GM23338 (cell line): ENCODE measurements at regions not wholly inside any gene's neighbourhood (a gene's known extent, or its start where the extent isn't known, plus 50 kb on each side); places are given as distances from the start of the nearest gene placed in this dataset.

ENCODE experiments used
- ATAC-seq: fragments of 200-7000 bp; cut with Tn5 transposase; 3 replicates; pipeline ENCODE4 v1.9.1; 2020
- DNase-seq: peaks from one replicate; pipeline ENCODE4 v3.0.0-alpha.2; 2015; ENCODE audit warnings: low spot score
- H2AFZ ChIP-seq: fragments of 200-600 bp; sonication (generic); 2 replicates; pipeline ENCODE4 v1.8.0; 2016; ENCODE audit warnings: antibody characterized with exemption, mild to moderate bottlenecking, moderate library complexity
- H3F3A ChIP-seq: fragments of 200-600 bp; sonication (generic); replicated peaks from 2 replicates; pipeline ENCODE4 v1.8.0; 2017; ENCODE audit warnings: antibody characterized with exemption, mixed run types, low read depth
- H3K27ac ChIP-seq: fragments of 200-600 bp; sonication (generic); 2 replicates; pipeline ENCODE4 v1.6.1; 2016; ENCODE audit warnings: low read depth
- H3K27me3 ChIP-seq: fragments of 200-600 bp; sonication (generic); 2 replicates; pipeline ENCODE4 v1.8.0; 2016; ENCODE audit warnings: mild to moderate bottlenecking, mixed run types, moderate library complexity; ENCODE audit not compliant: insufficient read depth
- H3K36me3 ChIP-seq: fragments of 200-600 bp; sonication (generic); 2 replicates; pipeline ENCODE4 v1.8.0; 2016; ENCODE audit warnings: mild to moderate bottlenecking; ENCODE audit not compliant: insufficient read depth
- H3K4me1 ChIP-seq: fragments of 200-600 bp; sonication (generic); 2 replicates; pipeline ENCODE4 v1.8.0; 2016; ENCODE audit warnings: mild to moderate bottlenecking, moderate library complexity; ENCODE audit not compliant: insufficient read depth
- H3K4me2 ChIP-seq: fragments of 200-600 bp; sonication (generic); 2 replicates; pipeline ENCODE4 v1.7.1; 2017; ENCODE audit warnings: mixed run types
- H3K4me3 ChIP-seq: fragments of 200-600 bp; sonication (generic); 2 replicates; pipeline ENCODE4 v1.6.1; 2016; ENCODE audit warnings: mixed run types
- H3K79me2 ChIP-seq: fragments of 200-600 bp; sonication (generic); replicated peaks from 2 replicates; pipeline ENCODE4 v1.8.0; 2017; ENCODE audit warnings: mild to moderate bottlenecking; ENCODE audit not compliant: insufficient read depth
- H3K9me2 ChIP-seq: fragments of 200-600 bp; sonication (generic); 2 replicates; pipeline ENCODE4 v1.8.0; 2017; ENCODE audit not compliant: insufficient read depth
- H4K20me1 ChIP-seq: fragments of 200-600 bp; sonication (generic); replicated peaks from 2 replicates; pipeline ENCODE4 v1.8.0; 2017; ENCODE audit warnings: mild to moderate bottlenecking; ENCODE audit not compliant: insufficient read depth
- H3K27ac Mint-ChIP-seq: 2 replicates; pipeline ENCODE4 v1.8.0; 2020; ENCODE audit warnings: inconsistent platforms, mild to moderate bottlenecking, moderate library complexity, mixed read lengths
- H3K27me3 Mint-ChIP-seq: 3 replicates; pipeline ENCODE4 v1.8.0; 2022; ENCODE audit warnings: low read depth, mild to moderate bottlenecking, moderate library complexity, mixed read lengths, inconsistent platforms; ENCODE audit not compliant: insufficient read depth, poor library complexity
- H3K36me3 Mint-ChIP-seq: 3 replicates; pipeline ENCODE4 v1.8.0; 2021; ENCODE audit warnings: low read depth, mild to moderate bottlenecking, inconsistent platforms, moderate library complexity, mixed read lengths
- H3K4me1 Mint-ChIP-seq: 3 replicates; pipeline ENCODE4 v1.8.0; 2020; ENCODE audit warnings: mild to moderate bottlenecking, inconsistent platforms, mixed read lengths
- H3K4me3 Mint-ChIP-seq: 3 replicates; pipeline ENCODE4 v1.8.0; 2021; ENCODE audit warnings: moderate library complexity, mild to moderate bottlenecking, inconsistent platforms, mixed read lengths
- H3K9me3 Mint-ChIP-seq: 3 replicates; pipeline ENCODE4 v1.8.0; 2020; ENCODE audit warnings: moderate library complexity, mild to moderate bottlenecking, inconsistent platforms, mixed read lengths
- CREB1 ChIP-seq: fragments of 250-450 bp; sonication (Bioruptor Pico); IDR thresholded peaks from 2 replicates; pipeline ENCODE4 v1.5.0; 2020; ENCODE audit warnings: low read depth, mild to moderate bottlenecking, moderate library complexity
- EZH2 ChIP-seq: fragments of 200-600 bp; sonication (generic); IDR thresholded peaks from one replicate; pipeline ENCODE4 v1.8.0; 2017; ENCODE audit warnings: antibody characterized with exemption, mild to moderate bottlenecking, low read depth; ENCODE audit not compliant: unreplicated experiment
- JUNB ChIP-seq: IDR thresholded peaks from one replicate; pipeline ENCODE4 v1.6.1; 2016; ENCODE audit warnings: antibody characterized with exemption; ENCODE audit not compliant: unreplicated experiment
- NANOG ChIP-seq: IDR thresholded peaks from 2 replicates; pipeline ENCODE4 v1.6.1; 2016; ENCODE audit warnings: antibody characterized with exemption, borderline replicate concordance
- POLR2AphosphoS5 ChIP-seq: IDR thresholded peaks from 2 replicates; pipeline ENCODE4 v1.6.1; 2016; ENCODE audit warnings: antibody characterized with exemption, low read depth
- ZNF114 ChIP-seq: fragments of 250-450 bp; sonication (Bioruptor Pico); IDR thresholded peaks from 2 replicates; pipeline ENCODE4 v1.5.0; 2020; ENCODE audit warnings: mild to moderate bottlenecking, moderate library complexity
- ZNF331 ChIP-seq: fragments of 250-450 bp; sonication (Bioruptor Pico); IDR thresholded peaks from 2 replicates; pipeline ENCODE4 v1.5.0; 2020; ENCODE audit warnings: low read depth, mild to moderate bottlenecking, moderate library complexity
- TF ChIP-seq, protein P1 (sequence below): fragments of 250-450 bp; sonication (Bioruptor Pico); IDR thresholded peaks from 2 replicates; pipeline ENCODE4 v1.5.0; 2020; ENCODE audit warnings: mild to moderate bottlenecking, moderate library complexity
- TF ChIP-seq, protein P2 (sequence below), 2 experiments: fragments of 200-600 bp in 1 of 2; sonication (generic) in 1 of 2; conservative IDR thresholded peaks; 2 replicates each; pipeline versions ENCODE4 v1.5.1 to v1.6.1; 2016 to 2017; ENCODE audit warnings: antibody characterized with exemption in 2 of 2, low read depth in 2 of 2, mild to moderate bottlenecking in 2 of 2, moderate library complexity in 1 of 2
- TF ChIP-seq, protein P3 (sequence below): IDR thresholded peaks from 2 replicates; pipeline ENCODE4 v1.6.1; 2016; ENCODE audit warnings: antibody characterized with exemption
- TF ChIP-seq, protein P4 (sequence below): IDR thresholded peaks from one replicate; pipeline ENCODE4 v1.6.1; 2018; ENCODE audit warnings: antibody characterized with exemption; ENCODE audit not compliant: unreplicated experiment

DNA sequence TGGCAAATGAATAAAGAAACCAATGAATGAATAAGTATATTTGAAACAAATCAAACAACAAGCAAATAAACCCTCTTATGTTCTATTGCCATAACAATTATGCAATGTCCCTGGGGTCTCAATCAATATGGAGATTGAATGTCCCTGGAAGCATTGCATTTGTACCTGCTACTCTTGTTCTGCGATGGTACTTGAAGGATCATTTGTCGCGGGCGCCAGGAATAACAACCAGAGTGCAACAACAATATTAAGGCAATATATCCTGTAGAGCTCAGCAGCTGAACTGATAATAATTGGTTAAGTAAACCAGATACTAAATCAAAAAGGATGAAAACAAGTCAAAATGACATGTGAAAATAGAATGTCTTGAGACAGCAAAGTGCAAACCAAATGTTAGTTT is 1001.9 kb upstream of the NUDT12 start (continued):
- TF ChIP-seq, protein P1, sequence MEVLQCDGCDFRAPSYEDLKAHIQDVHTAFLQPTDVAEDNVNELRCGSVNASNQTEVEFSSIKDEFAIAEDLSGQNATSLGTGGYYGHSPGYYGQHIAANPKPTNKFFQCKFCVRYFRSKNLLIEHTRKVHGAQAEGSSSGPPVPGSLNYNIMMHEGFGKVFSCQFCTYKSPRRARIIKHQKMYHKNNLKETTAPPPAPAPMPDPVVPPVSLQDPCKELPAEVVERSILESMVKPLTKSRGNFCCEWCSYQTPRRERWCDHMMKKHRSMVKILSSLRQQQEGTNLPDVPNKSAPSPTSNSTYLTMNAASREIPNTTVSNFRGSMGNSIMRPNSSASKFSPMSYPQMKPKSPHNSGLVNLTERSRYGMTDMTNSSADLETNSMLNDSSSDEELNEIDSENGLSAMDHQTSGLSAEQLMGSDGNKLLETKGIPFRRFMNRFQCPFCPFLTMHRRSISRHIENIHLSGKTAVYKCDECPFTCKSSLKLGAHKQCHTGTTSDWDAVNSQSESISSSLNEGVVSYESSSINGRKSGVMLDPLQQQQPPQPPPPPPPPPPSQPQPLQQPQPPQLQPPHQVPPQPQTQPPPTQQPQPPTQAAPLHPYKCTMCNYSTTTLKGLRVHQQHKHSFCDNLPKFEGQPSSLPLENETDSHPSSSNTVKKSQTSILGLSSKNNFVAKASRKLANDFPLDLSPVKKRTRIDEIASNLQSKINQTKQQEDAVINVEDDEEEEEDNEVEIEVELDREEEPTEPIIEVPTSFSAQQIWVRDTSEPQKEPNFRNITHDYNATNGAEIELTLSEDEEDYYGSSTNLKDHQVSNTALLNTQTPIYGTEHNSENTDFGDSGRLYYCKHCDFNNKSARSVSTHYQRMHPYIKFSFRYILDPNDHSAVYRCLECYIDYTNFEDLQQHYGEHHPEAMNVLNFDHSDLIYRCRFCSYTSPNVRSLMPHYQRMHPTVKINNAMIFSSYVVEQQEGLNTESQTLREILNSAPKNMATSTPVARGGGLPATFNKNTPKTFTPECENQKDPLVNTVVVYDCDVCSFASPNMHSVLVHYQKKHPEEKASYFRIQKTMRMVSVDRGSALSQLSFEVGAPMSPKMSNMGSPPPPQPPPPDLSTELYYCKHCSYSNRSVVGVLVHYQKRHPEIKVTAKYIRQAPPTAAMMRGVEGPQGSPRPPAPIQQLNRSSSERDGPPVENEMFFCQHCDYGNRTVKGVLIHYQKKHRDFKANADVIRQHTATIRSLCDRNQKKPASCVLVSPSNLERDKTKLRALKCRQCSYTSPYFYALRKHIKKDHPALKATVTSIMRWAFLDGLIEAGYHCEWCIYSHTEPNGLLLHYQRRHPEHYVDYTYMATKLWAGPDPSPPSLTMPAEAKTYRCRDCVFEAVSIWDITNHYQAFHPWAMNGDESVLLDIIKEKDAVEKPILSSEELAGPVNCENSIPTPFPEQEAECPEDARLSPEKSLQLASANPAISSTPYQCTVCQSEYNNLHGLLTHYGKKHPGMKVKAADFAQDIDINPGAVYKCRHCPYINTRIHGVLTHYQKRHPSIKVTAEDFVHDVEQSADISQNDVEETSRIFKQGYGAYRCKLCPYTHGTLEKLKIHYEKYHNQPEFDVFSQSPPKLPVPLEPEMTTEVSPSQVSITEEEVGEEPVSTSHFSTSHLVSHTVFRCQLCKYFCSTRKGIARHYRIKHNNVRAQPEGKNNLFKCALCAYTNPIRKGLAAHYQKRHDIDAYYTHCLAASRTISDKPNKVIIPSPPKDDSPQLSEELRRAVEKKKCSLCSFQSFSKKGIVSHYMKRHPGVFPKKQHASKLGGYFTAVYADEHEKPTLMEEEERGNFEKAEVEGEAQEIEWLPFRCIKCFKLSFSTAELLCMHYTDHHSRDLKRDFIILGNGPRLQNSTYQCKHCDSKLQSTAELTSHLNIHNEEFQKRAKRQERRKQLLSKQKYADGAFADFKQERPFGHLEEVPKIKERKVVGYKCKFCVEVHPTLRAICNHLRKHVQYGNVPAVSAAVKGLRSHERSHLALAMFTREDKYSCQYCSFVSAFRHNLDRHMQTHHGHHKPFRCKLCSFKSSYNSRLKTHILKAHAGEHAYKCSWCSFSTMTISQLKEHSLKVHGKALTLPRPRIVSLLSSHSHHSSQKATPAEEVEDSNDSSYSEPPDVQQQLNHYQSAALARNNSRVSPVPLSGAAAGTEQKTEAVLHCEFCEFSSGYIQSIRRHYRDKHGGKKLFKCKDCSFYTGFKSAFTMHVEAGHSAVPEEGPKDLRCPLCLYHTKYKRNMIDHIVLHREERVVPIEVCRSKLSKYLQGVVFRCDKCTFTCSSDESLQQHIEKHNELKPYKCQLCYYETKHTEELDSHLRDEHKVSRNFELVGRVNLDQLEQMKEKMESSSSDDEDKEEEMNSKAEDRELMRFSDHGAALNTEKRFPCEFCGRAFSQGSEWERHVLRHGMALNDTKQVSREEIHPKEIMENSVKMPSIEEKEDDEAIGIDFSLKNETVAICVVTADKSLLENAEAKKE = no peak
- TF ChIP-seq CREB1 (CRISPR knock-in tag) = no peak
- TF ChIP-seq POLR2AphosphoS5 = no peak
- TF ChIP-seq NANOG = no peak
- TF ChIP-seq, protein P2, sequence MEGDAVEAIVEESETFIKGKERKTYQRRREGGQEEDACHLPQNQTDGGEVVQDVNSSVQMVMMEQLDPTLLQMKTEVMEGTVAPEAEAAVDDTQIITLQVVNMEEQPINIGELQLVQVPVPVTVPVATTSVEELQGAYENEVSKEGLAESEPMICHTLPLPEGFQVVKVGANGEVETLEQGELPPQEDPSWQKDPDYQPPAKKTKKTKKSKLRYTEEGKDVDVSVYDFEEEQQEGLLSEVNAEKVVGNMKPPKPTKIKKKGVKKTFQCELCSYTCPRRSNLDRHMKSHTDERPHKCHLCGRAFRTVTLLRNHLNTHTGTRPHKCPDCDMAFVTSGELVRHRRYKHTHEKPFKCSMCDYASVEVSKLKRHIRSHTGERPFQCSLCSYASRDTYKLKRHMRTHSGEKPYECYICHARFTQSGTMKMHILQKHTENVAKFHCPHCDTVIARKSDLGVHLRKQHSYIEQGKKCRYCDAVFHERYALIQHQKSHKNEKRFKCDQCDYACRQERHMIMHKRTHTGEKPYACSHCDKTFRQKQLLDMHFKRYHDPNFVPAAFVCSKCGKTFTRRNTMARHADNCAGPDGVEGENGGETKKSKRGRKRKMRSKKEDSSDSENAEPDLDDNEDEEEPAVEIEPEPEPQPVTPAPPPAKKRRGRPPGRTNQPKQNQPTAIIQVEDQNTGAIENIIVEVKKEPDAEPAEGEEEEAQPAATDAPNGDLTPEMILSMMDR (conservative IDR thresholded peaks at IDR 0.05; ENCODE audit: low read depth in 2 of 2) = no peak
- TF ChIP-seq, protein P3, sequence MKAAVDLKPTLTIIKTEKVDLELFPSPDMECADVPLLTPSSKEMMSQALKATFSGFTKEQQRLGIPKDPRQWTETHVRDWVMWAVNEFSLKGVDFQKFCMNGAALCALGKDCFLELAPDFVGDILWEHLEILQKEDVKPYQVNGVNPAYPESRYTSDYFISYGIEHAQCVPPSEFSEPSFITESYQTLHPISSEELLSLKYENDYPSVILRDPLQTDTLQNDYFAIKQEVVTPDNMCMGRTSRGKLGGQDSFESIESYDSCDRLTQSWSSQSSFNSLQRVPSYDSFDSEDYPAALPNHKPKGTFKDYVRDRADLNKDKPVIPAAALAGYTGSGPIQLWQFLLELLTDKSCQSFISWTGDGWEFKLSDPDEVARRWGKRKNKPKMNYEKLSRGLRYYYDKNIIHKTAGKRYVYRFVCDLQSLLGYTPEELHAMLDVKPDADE = no peak
- TF ChIP-seq JUNB = no peak

DNA sequence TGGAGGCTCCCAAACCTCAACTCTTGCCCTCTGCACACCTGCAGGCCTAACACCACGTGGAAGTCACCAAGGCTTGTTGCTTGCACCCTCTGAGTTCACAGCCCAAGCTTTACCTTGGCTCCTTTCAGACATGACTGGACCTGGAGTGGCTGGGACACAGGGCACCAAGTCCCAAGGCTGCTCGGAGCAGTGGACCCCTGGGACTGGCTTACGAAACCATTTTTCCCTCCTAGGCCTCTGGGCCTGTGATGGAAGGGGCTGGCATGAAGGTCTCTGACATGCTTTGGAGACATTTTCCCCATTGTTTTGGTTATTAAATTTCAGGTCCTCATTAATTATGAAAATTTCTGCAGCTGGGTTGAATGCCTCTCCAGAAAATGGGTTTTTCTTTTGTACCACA is 994.4 kb upstream of the NUDT12 start:
- H3K36me3 Mint-ChIP-seq = peaks cover 17% of the 10 kb centered on the region
- Histone ChIP-seq H3K27me3 (no peaks in the 10 kb centered on the region), H3K4me1 (no peaks in the 10 kb centered on the region), H3K4me3 (no peak overlapping the region), H3K79me2 (no peaks in the 10 kb centered on the region), H2AFZ (no peak overlapping the region), H3K27ac (no peak overlapping the region), H3K9me2 (no peaks in the 10 kb centered on the region), H3K36me3 (no peaks in the 10 kb centered on the region), H4K20me1 (no peaks in the 10 kb centered on the region), H3K4me2 (no peak overlapping the region), H3F3A (no peaks in the 10 kb centered on the region)
- H3K27ac Mint-ChIP-seq = no peak overlapping the region
- ATAC-seq (no peak), DNase-seq (no peak)
- H3K4me1 Mint-ChIP-seq = no peaks in the 10 kb centered on the region
- H3K27me3 Mint-ChIP-seq = no peaks in the 10 kb centered on the region
- H3K9me3 Mint-ChIP-seq = peaks cover 26% of the 10 kb centered on the region
- no peak overlapping the region for H3K4me3 Mint-ChIP-seq
- TF ChIP-seq NANOG = no peak
- no peak for TF ChIP-seq ZNF114 (CRISPR knock-in tag)
- TF ChIP-seq, protein P4, sequence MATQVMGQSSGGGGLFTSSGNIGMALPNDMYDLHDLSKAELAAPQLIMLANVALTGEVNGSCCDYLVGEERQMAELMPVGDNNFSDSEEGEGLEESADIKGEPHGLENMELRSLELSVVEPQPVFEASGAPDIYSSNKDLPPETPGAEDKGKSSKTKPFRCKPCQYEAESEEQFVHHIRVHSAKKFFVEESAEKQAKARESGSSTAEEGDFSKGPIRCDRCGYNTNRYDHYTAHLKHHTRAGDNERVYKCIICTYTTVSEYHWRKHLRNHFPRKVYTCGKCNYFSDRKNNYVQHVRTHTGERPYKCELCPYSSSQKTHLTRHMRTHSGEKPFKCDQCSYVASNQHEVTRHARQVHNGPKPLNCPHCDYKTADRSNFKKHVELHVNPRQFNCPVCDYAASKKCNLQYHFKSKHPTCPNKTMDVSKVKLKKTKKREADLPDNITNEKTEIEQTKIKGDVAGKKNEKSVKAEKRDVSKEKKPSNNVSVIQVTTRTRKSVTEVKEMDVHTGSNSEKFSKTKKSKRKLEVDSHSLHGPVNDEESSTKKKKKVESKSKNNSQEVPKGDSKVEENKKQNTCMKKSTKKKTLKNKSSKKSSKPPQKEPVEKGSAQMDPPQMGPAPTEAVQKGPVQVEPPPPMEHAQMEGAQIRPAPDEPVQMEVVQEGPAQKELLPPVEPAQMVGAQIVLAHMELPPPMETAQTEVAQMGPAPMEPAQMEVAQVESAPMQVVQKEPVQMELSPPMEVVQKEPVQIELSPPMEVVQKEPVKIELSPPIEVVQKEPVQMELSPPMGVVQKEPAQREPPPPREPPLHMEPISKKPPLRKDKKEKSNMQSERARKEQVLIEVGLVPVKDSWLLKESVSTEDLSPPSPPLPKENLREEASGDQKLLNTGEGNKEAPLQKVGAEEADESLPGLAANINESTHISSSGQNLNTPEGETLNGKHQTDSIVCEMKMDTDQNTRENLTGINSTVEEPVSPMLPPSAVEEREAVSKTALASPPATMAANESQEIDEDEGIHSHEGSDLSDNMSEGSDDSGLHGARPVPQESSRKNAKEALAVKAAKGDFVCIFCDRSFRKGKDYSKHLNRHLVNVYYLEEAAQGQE = no peak
- no peak for TF ChIP-seq EZH2
- no peak for TF ChIP-seq POLR2AphosphoS5
- TF ChIP-seq, protein P3 = no peak
- TF ChIP-seq JUNB = no peak
- TF ChIP-seq ZNF331 (CRISPR knock-in tag) = no peak
- no peak for TF ChIP-seq CREB1 (CRISPR knock-in tag)
